GM12878 (cell line): ENCODE measurements at regions not wholly inside any gene's neighbourhood (a gene's known extent, or its start where the extent isn't known, plus 50 kb on each side); places are given as distances from the start of the nearest gene placed in this dataset.

ENCODE experiments used
- ATF2 ChIP-seq: IDR thresholded peaks from 2 replicates; pipeline ENCODE4 v1.6.1; 2012; ENCODE audit warnings: low read length, inconsistent platforms
- CHD2 ChIP-seq: IDR thresholded peaks from 2 replicates; pipeline ENCODE4 v1.6.1; 2011; ENCODE audit warnings: low read depth, low read length, improper control_type of control experiment, borderline replicate concordance
- CHD4 ChIP-seq: fragments of 200-600 bp; sonication (generic); IDR thresholded peaks from 2 replicates; pipeline ENCODE4 v1.6.1; 2016; ENCODE audit warnings: mild to moderate bottlenecking
- CTCF ChIP-seq, 3 experiments: IDR thresholded peaks in 2 of 3; conservative IDR thresholded peaks in 1 of 3; 2 replicates each; pipeline ENCODE4 v1.5.1; 2011; ENCODE audit warnings: low read depth in 3 of 3, low read length in 3 of 3, mild to moderate bottlenecking in 3 of 3, control low read depth in 2 of 3, moderate library complexity in 2 of 3, inconsistent platforms in 1 of 3, mixed read lengths in 1 of 3; ENCODE audit not compliant: control insufficient read depth in 2 of 3, insufficient read depth in 1 of 3; ENCODE audit errors: extremely low read depth in 1 of 3
- DPF2 ChIP-seq: fragments of 450-650 bp; IDR thresholded peaks from 2 replicates; pipeline ENCODE4 v1.6.1; 2017; ENCODE audit warnings: mild to moderate bottlenecking
- EZH2 ChIP-seq: IDR thresholded peaks from 2 replicates; pipeline ENCODE4 v1.6.1; 2012; ENCODE audit warnings: low read depth, mild to moderate bottlenecking, control low read depth, inconsistent platforms, low read length, borderline replicate concordance; ENCODE audit not compliant: control insufficient read depth
- NFIC ChIP-seq: IDR thresholded peaks from 2 replicates; pipeline ENCODE4 v1.6.1; 2012; ENCODE audit warnings: low read depth, mild to moderate bottlenecking, inconsistent platforms, low read length, moderate library complexity
- SIX5 ChIP-seq: IDR thresholded peaks from 2 replicates; pipeline ENCODE4 v1.6.1; 2011; ENCODE audit warnings: mild to moderate bottlenecking, low read depth, low read length, moderate library complexity; ENCODE audit not compliant: severe bottlenecking
- SUZ12 ChIP-seq: fragments of 200-600 bp; sonication (generic); IDR thresholded peaks from one replicate; pipeline ENCODE4 v1.6.1; 2018; ENCODE audit warnings: antibody characterized with exemption, mild to moderate bottlenecking; ENCODE audit not compliant: unreplicated experiment
- TCF7 ChIP-seq: IDR thresholded peaks from 2 replicates; pipeline ENCODE4 v1.6.1; 2014; ENCODE audit warnings: antibody characterized with exemption, borderline replicate concordance
- YBX1 ChIP-seq: fragments of 450-650 bp; IDR thresholded peaks from 2 replicates; pipeline ENCODE4 v1.6.1; 2016; ENCODE audit warnings: antibody characterized with exemption

- TF ChIP-seq ATF2 (no peak), SUZ12 (no peak), CHD2 (no peak), YBX1 (no peak), SIX5 (no peak), CHD4 (no peak), NFIC (no peak), EZH2 (no peak), CTCF (IDR thresholded peaks at IDR 0.05 in 2 of 3, conservative IDR thresholded peaks at IDR 0.05 in 1 of 3; ENCODE audit: control insufficient read depth in 2 of 3, extremely low read depth in 1 of 3, insufficient read depth in 1 of 3, low read depth in 3 of 3, low read length in 3 of 3) (no peak), TCF7 (no peak), DPF2 (no peak)
These were observed 113.8 kb upstream of the C14orf180 start for GRCh38 chr14:104465482-104466390.
